ENCODE measurements at regions not wholly inside any gene's neighbourhood (a gene's known extent, or its start where the extent isn't known, plus 50 kb on each side); places are given as distances from the start of the nearest gene placed in this dataset.

GRCh38 chr6:121847806-121848522 lies 412.5 kb downstream of the GJA1 start (continued):
- no peak for TF ChIP-seq E2F8 (IDR thresholded peaks at IDR 0.05; ENCODE audit: low read depth, partially characterized antibody)
- no peak for TF ChIP-seq SMARCA5 (IDR thresholded peaks at IDR 0.05)
- no peak for TF ChIP-seq RUNX3 (IDR thresholded peaks at IDR 0.05; ENCODE audit: low read length)
- no peak for TF ChIP-seq MXI1 (IDR thresholded peaks at IDR 0.05; ENCODE audit: low read depth, low read length)
- no peak for TF ChIP-seq NFYB (IDR thresholded peaks at IDR 0.05; ENCODE audit: insufficient read depth, low read depth, low read length)
- TF ChIP-seq RELB (IDR thresholded peaks at IDR 0.05; ENCODE audit: low read depth), result no peak
- no peak for TF ChIP-seq USF2 (IDR thresholded peaks at IDR 0.05; ENCODE audit: borderline replicate concordance, low read depth, low read length)
- TF ChIP-seq HCFC1 (IDR thresholded peaks at IDR 0.05; ENCODE audit: low read length), result no peak
- no peak for TF ChIP-seq POLR2AphosphoS2 (IDR thresholded peaks at IDR 0.05; ENCODE audit: low read depth, low read length)
- no peak for TF ChIP-seq SP1 (IDR thresholded peaks at IDR 0.05; ENCODE audit: low read depth, low read length)
- TF ChIP-seq ATF2 (IDR thresholded peaks at IDR 0.05; ENCODE audit: low read length), result no peak
- no peak for TF ChIP-seq CEBPB (IDR thresholded peaks at IDR 0.05; ENCODE audit: borderline replicate concordance in 1 of 2, low read depth in 2 of 2, low read length in 2 of 2)
- TF ChIP-seq ZNF274 (IDR thresholded peaks at IDR 0.05; ENCODE audit: insufficient read depth, insufficient read length), result no peak
- no peak for TF ChIP-seq NR2F1 (conservative IDR thresholded peaks at IDR 0.05)

Measured in GM12878 (cell line).